Neural cell (in vitro differentiated cells): ENCODE measurements at regions not wholly inside any gene's neighbourhood (a gene's known extent, or its start where the extent isn't known, plus 50 kb on each side); places are given as distances from the start of the nearest gene placed in this dataset.

Experiments
- H2AFZ ChIP-seq: fragments of 200-600, 300-800 bp; sonication (generic), shearing (Covaris generic); 2 replicates; pipeline ENCODE4 v1.6.0; 2014; ENCODE audit warnings: low read depth, mild to moderate bottlenecking, antibody characterized with exemption, low read length, moderate library complexity
- H3F3A ChIP-seq: fragments of 200-600 bp; shearing (Covaris generic); 2 replicates; pipeline ENCODE4 v1.6.1; 2016; ENCODE audit warnings: mild to moderate bottlenecking, moderate library complexity, mixed read lengths, antibody characterized with exemption, low read length; ENCODE audit not compliant: insufficient read depth, poor library complexity, severe bottlenecking
- H3K27ac ChIP-seq: fragments of 200-600, 300-800 bp; sonication (generic), shearing (Covaris generic); 2 replicates; pipeline ENCODE4 v1.5.1; 2014; ENCODE audit warnings: mild to moderate bottlenecking, low read length, moderate library complexity
- H3K27me3 ChIP-seq: fragments of 300-800, 200-600 bp; sonication (generic), shearing (Covaris generic); 2 replicates; pipeline ENCODE4 v1.6.0; 2014; ENCODE audit warnings: mild to moderate bottlenecking, low read depth, low read length, moderate library complexity; ENCODE audit not compliant: insufficient read depth
- H3K36me3 ChIP-seq: fragments of 300-800, 200-600 bp; sonication (generic), shearing (Covaris generic); 2 replicates; pipeline ENCODE4 v1.5.1; 2014; ENCODE audit warnings: mild to moderate bottlenecking, antibody characterized with exemption, low read length, moderate library complexity; ENCODE audit not compliant: insufficient read depth
- H3K4me2 ChIP-seq: fragments of 300-800, 200-600 bp; sonication (generic), shearing (Covaris generic); 2 replicates; pipeline ENCODE4 v1.6.0; 2014; ENCODE audit warnings: mild to moderate bottlenecking, low read length
- H3K4me3 ChIP-seq: fragments of 300-800, 200-600 bp; sonication (generic), shearing (Covaris generic); 2 replicates; pipeline ENCODE4 v1.5.1; 2014; ENCODE audit warnings: mild to moderate bottlenecking, low read length, moderate library complexity
- H3K79me2 ChIP-seq: fragments of 200-600 bp; shearing (Covaris generic); replicated peaks from 2 replicates; pipeline ENCODE4 v1.6.0; 2014; ENCODE audit warnings: mild to moderate bottlenecking, low read length, moderate library complexity; ENCODE audit not compliant: insufficient read depth
- H3K9ac ChIP-seq: fragments of 300-800, 200-600 bp; sonication (generic), shearing (Covaris generic); 2 replicates; pipeline ENCODE4 v1.6.1; 2016; ENCODE audit warnings: mild to moderate bottlenecking, low read length, mixed read lengths
- H3K9me2 ChIP-seq: fragments of 200-600 bp; shearing (Covaris generic); 2 replicates; pipeline ENCODE4 v1.6.1; 2016; ENCODE audit warnings: mild to moderate bottlenecking, low read length, mixed read lengths; ENCODE audit not compliant: insufficient read depth
- H3K9me3 ChIP-seq: fragments of 200-600, 300-800 bp; sonication (generic), shearing (Covaris generic); 2 replicates; pipeline ENCODE4 v1.6.1; 2016; ENCODE audit warnings: mild to moderate bottlenecking, mixed run types, low read length, moderate library complexity, mixed read lengths
- H4K20me1 ChIP-seq: fragments of 200-600 bp; shearing (Covaris generic); 2 replicates; pipeline ENCODE4 v1.6.1; 2016; ENCODE audit warnings: mild to moderate bottlenecking, mixed run types; ENCODE audit not compliant: insufficient read depth
- CTCF ChIP-seq: fragments of 450-650 bp; IDR thresholded peaks from 2 replicates; pipeline ENCODE4 v1.5.1; 2014; ENCODE audit warnings: antibody characterized with exemption, mild to moderate bottlenecking, moderate library complexity; ENCODE audit not compliant: poor library complexity, severe bottlenecking
- EP300 ChIP-seq: fragments of 450-650 bp; conservative IDR thresholded peaks from 2 replicates; pipeline ENCODE4 v1.6.1; 2014; ENCODE audit warnings: antibody characterized with exemption, mild to moderate bottlenecking, moderate library complexity; ENCODE audit not compliant: poor library complexity, severe bottlenecking
- EZH2 ChIP-seq: fragments of 200-600, 300-800 bp; shearing (Covaris generic), sonication (generic); IDR thresholded peaks from 2 replicates; pipeline ENCODE4 v1.6.1; 2014; ENCODE audit warnings: antibody characterized with exemption, low read length, borderline replicate concordance, mild to moderate bottlenecking; ENCODE audit not compliant: insufficient read depth, poor library complexity, severe bottlenecking
- MXI1 ChIP-seq: fragments of 450-650 bp; conservative IDR thresholded peaks from 2 replicates; pipeline ENCODE4 v1.6.1; 2014; ENCODE audit warnings: antibody characterized with exemption, mild to moderate bottlenecking; ENCODE audit not compliant: poor library complexity, severe bottlenecking
- POLR2AphosphoS5 ChIP-seq: IDR thresholded peaks from 2 replicates; pipeline ENCODE4 v1.6.1; 2012
- RAD21 ChIP-seq: fragments of 450-650 bp; conservative IDR thresholded peaks from 2 replicates; pipeline ENCODE4 v1.6.1; 2014; ENCODE audit warnings: antibody characterized with exemption, mild to moderate bottlenecking, moderate library complexity
- REST ChIP-seq: IDR thresholded peaks from 2 replicates; pipeline ENCODE4 v1.6.1; 2012; ENCODE audit warnings: borderline replicate concordance
- SMC3 ChIP-seq: fragments of 450-650 bp; conservative IDR thresholded peaks from 2 replicates; pipeline ENCODE4 v1.6.1; 2014; ENCODE audit warnings: antibody characterized with exemption, mild to moderate bottlenecking, moderate library complexity; ENCODE audit not compliant: poor library complexity
- TAF1 ChIP-seq: IDR thresholded peaks from 2 replicates; pipeline ENCODE4 v1.6.1; 2012; ENCODE audit warnings: low read depth

- Histone ChIP-seq H3K27me3 (peaks cover 8% of the 10 kb centered on the region), H3K9me2 (no peaks in the 10 kb centered on the region), H2AFZ (peak overlapping the region; percentile 19), H3K9me3 (peaks cover 9% of the 10 kb centered on the region), H3K27ac (no peak overlapping the region), H4K20me1 (no peaks in the 10 kb centered on the region), H3K4me3 (peak overlapping the region; percentile 63), H3K36me3 (no peaks in the 10 kb centered on the region), H3K9ac (no peak overlapping the region), H3K79me2 (no peaks in the 10 kb centered on the region), H3K4me2 (peak overlapping the region; percentile 35), H3F3A (no peaks in the 10 kb centered on the region)
- no peak for TF ChIP-seq CTCF
- no peak for TF ChIP-seq RAD21
- TF ChIP-seq POLR2AphosphoS5: no peak
- TF ChIP-seq TAF1: no peak
- no peak for TF ChIP-seq REST
Observed at GRCh38 chr1:47533793-47534328, 96.0 kb downstream of the FOXD2 start.

GRCh38 chr1:47534436-47534835 lies 96.6 kb downstream of the FOXD2 start:
- H3K9me2 ChIP-seq: no peaks in the 10 kb centered on the region
- H3K4me2 ChIP-seq: no peak overlapping the region
- no peak overlapping the region for H3K9ac ChIP-seq
- H3K36me3 ChIP-seq: no peaks in the 10 kb centered on the region
- H3F3A ChIP-seq: no peaks in the 10 kb centered on the region
- H3K4me3 ChIP-seq: no peak overlapping the region
- H3K79me2 ChIP-seq: no peaks in the 10 kb centered on the region
- TF ChIP-seq REST (no peak), CTCF (no peak), POLR2AphosphoS5 (no peak), EP300 (no peak), SMC3 (no peak), TAF1 (no peak), MXI1 (no peak), RAD21 (no peak), EZH2 (no peak)
- H3K27me3 ChIP-seq: peaks cover 8% of the 10 kb centered on the region
- H2AFZ ChIP-seq: no peak overlapping the region
- no peak overlapping the region for H3K27ac ChIP-seq
- H3K9me3 ChIP-seq: peaks cover 5% of the 10 kb centered on the region
- H4K20me1 ChIP-seq: no peaks in the 10 kb centered on the region
